GM12875 (cell line): ENCODE measurements at regions not wholly inside any gene's neighbourhood (a gene's known extent, or its start where the extent isn't known, plus 50 kb on each side); places are given as distances from the start of the nearest gene placed in this dataset.

Source experiments
- H3K4me3 ChIP-seq: one replicate; pipeline ENCODE4 v1.5.1; 2011; ENCODE audit warnings: low read depth, low read length, control low read depth
- TF ChIP-seq, protein P1 (sequence below): IDR thresholded peaks from 2 replicates; pipeline ENCODE4 v1.5.1; 2011; ENCODE audit warnings: low read depth, mild to moderate bottlenecking, control low read depth, inconsistent platforms, low read length, moderate library complexity, borderline replicate concordance; ENCODE audit not compliant: insufficient read depth

DNA sequence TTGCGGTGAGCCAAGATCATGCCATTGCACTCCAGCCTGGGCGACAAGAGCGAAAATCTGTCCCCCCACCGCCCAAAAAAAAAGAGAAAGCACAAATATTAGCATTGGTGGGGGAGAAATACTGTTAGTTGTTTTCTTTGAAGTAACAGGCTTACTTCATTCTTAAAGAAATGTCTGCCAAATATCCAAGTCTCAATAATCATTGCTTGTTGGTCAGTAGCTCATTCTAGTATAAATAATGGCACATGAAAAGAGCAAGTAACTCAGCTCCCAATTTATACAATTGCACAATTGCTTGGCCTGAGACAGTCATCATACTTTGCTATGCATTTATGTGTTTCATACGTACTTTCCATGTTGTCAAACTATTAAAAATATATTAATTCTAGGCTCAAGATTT lies 499.2 kb upstream of the PLXNA2 start:
- TF ChIP-seq, protein P1, sequence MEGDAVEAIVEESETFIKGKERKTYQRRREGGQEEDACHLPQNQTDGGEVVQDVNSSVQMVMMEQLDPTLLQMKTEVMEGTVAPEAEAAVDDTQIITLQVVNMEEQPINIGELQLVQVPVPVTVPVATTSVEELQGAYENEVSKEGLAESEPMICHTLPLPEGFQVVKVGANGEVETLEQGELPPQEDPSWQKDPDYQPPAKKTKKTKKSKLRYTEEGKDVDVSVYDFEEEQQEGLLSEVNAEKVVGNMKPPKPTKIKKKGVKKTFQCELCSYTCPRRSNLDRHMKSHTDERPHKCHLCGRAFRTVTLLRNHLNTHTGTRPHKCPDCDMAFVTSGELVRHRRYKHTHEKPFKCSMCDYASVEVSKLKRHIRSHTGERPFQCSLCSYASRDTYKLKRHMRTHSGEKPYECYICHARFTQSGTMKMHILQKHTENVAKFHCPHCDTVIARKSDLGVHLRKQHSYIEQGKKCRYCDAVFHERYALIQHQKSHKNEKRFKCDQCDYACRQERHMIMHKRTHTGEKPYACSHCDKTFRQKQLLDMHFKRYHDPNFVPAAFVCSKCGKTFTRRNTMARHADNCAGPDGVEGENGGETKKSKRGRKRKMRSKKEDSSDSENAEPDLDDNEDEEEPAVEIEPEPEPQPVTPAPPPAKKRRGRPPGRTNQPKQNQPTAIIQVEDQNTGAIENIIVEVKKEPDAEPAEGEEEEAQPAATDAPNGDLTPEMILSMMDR = no peak
- H3K4me3 ChIP-seq = no peak overlapping the region

DNA sequence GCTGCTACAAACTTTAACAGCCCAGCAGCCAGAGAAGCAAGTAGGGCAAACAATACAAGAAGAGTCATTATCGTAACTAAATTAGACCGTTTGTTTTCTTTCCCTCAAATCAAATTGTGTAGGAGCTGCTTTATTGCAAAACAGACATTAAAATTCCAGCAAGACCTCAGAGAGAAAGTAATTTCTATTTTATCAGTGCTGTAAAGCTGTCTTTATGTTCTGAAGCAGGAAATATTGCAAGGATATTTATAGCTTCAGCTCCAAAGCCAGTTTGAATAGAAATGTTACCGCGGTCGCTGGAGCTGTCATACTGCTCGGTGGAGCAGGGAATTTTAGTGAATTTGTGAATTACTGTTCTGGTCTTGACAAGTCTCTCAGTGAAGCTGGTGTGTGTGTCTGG lies 503.8 kb upstream of the PLXNA2 start:
- H3K4me3 ChIP-seq = no peak overlapping the region
- TF ChIP-seq, protein P1 = no peak

DNA sequence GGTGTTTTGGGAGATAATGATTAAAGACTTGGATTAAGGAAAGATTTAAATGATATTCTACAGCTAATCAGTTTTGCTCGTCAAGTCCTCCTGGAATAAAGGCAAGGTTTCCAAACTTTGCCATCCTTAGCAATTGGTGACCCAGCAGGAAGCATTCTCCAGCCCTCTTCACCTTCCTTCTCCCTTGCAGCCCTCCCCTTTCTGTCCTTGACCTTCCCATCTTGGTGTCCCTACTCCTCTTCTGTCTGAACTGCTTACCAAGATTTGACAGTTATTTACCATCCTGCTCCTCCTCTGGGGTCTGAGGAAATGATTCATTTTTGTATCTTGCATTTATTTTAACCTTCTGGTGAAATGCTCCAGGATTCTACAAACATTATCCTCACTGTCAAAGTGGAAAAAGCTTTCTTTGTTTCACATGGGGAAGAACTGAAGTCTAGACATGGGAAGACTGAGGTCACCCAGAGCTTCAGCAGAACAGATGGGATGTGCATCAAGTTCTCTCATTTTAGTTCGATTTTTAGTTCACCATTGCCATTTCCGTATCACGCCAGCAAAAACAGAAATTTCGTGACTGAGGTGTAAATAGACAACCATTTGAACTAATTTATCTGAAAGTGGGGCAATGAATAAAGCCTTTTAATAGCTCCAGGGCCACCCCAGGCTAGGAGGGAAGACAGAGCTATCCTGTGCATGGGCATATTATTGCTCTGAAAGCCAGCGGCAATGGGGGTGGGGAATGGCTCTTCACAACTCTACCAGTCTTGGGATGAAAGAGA lies 504.4 kb upstream of the PLXNA2 start:
- TF ChIP-seq, protein P1 = no peak
- H3K4me3 ChIP-seq = no peak overlapping the region

DNA sequence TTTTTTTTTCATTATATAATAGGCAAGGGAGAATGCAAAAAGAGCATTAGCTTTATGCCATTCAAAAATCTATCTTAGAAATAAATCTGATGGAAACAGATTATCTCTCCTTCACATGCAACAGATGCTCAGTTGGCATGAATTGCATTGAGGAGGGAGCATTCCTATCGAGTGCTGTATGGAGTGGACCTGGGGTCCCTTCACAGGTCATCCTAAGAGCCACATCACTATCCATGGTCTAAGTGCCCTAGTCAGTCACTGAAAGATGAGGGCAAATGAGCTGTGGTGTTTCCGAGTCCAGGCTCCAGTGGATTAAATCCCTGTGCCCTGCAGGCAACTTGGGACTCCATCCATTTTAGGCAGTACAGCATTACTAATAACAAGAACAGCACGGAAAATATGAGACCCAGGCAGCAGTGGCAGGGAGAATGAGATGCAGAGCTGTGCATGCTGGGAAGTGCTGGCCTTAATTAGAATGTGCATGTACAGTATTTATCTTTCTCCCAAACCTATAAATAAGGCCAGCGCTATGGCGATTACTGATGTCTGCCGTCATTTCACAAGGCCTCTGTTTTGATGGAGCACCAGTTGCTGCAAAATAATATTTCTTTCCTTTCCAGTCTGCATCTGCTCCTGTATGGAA lies 512.3 kb upstream of the PLXNA2 start:
- TF ChIP-seq, protein P1 = no peak
- no peak overlapping the region for H3K4me3 ChIP-seq

DNA sequence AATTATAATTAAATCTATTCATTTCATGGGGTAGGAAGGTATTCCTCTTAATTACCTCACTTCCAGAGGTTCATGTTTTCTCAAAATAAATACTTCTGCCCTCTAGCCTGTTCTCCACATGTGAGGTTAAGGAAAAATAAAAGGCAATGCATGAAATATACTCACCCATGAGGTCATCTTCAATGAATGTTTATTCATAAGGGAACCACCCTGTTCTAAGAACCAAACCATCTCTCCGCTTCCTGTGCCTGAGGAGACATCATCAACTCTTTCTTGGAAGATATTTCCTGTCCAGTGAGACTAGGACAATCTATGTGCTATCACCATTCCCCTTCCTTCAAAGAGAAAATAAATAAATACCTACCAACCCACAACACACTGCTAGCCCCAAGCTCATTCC lies 513.7 kb upstream of the PLXNA2 start:
- TF ChIP-seq, protein P1 = no peak
- no peak overlapping the region for H3K4me3 ChIP-seq

DNA sequence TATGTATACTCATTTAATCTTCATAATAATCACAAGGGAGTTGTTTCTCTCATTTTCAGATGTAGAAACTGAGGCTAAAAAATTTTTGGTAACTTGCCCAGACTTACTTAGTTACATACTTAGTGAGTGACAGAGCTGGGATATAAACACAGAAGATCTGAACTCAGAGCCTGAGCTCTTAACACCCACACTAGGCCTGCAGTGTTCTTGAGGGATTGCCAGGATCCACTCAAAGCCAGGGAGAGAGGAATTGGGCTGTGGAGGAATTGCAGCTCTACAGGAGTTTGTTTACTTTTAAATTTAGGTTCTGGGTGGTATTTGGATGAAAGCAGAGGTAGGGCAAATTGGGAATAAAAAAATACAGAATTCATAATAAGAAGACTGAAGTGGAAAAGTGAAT lies 515.1 kb upstream of the PLXNA2 start:
- TF ChIP-seq, protein P1 = no peak
- no peak overlapping the region for H3K4me3 ChIP-seq

DNA sequence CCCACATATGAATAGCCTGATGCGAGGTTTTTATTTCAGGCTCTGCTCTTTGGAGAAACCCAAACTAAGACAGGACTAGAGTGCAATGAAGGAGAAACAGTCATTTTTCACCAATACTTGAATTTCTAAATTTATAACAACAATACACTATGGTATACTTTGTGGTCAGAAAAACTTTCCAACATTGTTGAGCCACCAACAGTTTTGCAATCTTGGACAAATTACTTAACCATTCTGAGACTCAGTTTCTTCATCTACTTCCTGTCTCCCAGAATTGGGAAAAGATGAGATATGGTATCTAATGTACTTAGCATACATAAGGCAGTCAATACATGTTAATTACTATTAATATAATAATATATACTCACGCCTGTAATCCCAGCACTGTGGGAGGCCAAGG lies 519.8 kb upstream of the PLXNA2 start:
- TF ChIP-seq, protein P1 = no peak
- H3K4me3 ChIP-seq = no peak overlapping the region
